ENCODE measurements at regions not wholly inside any gene's neighbourhood (a gene's known extent, or its start where the extent isn't known, plus 50 kb on each side); places are given as distances from the start of the nearest gene placed in this dataset.

GRCh38 chr4:138689187-138689586 is 326.4 kb upstream of the NOCT start:
- no peak for DNase-seq (ENCODE audit: low read depth)

DNA sequence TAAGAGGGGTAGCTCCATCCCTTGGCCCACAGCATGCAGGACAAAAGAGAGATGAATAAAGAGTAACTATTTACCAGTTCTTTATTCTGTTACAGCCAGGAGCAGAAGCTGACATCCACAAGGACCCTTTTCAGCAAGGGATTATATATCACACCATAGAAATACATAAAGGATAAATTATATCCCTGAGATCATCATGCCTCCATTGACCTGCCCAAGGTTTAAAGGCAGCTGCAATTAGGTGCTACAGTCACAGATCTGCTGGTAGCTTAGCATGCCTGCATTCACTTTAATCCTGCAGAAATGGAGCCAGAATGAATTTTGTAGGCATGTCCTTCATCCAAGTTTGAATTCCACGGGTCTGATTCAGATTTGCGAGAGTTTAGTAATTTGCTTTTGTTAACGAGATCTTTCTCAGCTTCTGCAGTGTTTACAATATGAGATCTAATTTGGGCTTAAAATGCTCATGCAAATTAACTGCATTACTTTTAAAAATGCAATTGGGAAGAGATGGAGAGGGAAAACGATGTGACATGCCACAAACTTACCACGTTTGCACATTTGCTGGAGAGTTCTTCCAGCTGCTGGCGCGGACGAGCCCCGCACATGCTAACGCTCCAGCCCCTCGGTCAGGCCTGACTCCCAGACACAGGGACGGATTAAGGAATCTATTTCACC is 327.0 kb upstream of the NOCT start:
- no peak for DNase-seq (ENCODE audit: low read depth)

DNA sequence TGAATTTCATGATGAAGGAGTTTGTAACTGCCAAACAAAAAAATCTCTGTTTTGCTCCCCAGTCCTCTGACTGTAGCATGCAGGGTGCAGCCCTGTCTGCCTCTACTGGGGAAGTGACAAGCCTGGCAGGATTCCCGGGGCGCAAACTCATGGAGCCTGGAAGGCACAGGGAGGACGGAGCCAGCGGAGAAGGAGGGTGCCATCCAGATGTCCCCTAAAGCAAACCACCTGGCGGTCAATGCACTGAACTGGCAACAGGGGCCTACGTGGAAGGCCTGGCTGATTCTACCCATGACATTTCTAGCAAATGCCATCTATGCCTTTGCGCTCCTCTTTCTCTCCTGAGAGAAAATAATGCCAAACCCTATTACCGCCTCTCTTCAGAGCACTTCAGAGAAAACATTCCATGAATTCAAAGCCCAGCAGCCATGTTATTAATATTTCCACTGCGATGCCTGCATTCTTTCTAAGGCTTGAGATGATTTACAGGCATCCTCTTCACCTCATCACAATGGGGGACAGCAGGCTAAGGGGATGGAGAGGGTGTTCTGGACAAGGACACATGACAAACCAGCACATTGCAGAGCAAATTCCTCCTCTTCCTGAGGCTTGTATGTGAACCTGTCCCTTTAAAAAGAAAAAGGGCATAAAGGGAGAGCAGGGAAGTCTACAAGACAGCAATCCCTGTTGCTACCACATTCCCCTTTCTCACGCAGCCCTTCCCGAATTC is 329.3 kb upstream of the NOCT start:
- no peak for DNase-seq (ENCODE audit: low read depth)

- no peak for DNase-seq (ENCODE audit: low read depth)
These were observed 330.3 kb upstream of the NOCT start for GRCh38 chr4:138685316-138685715.

- peak; percentile 8 for DNase-seq (ENCODE audit: low read depth)
These were observed 334.5 kb upstream of the NOCT start for GRCh38 chr4:138680989-138681604.

GRCh38 chr4:138680256-138680655 is 335.3 kb upstream of the NOCT start:
- no peak for DNase-seq (ENCODE audit: low read depth)

GRCh38 chr4:138678985-138679746 is 336.4 kb upstream of the NOCT start:
- no peak for DNase-seq (ENCODE audit: low read depth)

DNA sequence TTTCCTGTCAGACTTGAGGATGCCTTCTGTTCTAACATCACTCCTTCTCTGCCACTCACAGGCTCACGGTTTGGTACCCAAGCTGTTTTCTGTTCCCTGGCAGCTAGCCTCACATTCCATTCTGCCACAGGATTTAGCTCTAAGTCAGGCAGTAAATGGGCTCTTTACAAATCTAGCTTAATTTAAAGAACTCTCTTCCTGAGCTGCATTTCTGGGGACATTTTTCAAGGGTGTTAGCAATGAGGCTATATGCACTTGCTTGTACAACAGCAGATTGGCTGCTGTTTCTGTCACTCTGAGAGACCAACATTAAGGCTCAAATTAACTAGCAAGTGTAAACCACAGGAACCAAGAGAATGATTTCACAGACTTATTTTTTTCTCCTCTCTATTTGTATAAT is 337.8 kb upstream of the NOCT start:
- DNase-seq (ENCODE audit: low read depth), result no peak

GRCh38 chr4:138677212-138677611 is 338.4 kb upstream of the NOCT start:
- DNase-seq (ENCODE audit: low read depth), result no peak

- DNase-seq (ENCODE audit: low read depth), result no peak
These were observed 339.9 kb upstream of the NOCT start for GRCh38 chr4:138675685-138676084.

DNA sequence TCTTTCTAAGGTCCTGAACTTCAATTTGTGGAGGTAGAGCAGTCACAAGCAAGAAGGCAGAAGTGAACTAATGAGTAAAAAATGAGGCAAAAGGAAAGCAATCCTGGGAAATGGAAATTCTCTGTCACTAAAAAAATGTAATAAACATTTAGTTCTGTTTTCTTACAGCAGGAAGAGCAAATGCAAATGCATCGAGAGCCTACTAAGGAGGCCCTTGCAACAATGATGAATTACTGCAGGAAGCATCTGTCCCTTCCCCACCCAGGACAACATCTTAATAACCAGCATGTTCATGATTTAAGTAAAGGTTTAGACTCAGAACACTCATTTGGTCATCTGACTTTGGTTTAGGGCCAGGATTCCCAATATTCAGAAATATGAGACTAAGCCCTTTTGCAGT is 341.4 kb upstream of the NOCT start:
- DNase-seq (ENCODE audit: low read depth), result no peak

GRCh38 chr4:138673053-138673452 is 342.5 kb upstream of the NOCT start:
- no peak for DNase-seq (ENCODE audit: low read depth)

DNA sequence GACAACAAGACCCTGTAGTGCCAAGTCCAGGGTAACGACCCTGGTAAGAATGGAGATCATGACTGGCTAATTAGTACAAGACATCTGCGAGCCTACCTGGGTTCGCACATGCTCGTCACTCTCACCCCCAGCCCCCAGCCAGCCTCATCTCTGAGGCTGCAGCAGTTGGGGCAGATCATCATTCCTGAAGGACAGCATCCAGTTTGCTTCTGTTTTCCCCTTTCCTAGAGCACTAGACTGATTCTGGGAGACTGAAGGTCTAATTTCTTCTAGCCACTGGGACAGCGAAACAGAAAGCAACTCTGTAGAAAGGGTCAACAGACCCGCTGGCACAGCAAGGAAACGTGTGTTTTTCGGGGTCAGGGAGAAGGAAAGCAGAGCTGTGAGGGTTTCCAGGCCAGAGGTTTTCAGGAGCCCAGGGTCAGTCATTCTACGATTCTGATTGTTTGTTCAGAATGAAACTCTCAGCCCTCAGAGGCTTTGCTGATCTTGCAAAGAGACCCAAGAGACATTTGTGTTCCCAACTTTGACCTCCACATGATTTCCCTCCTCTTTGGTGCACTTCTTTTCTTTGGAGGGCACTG is 343.1 kb upstream of the NOCT start:
- DNase-seq (ENCODE audit: low read depth), result no peak

GRCh38 chr4:138671606-138672084 is 343.9 kb upstream of the NOCT start:
- DNase-seq (ENCODE audit: low read depth), result no peak

GRCh38 chr4:138671106-138671505 is 344.5 kb upstream of the NOCT start:
- DNase-seq (ENCODE audit: low read depth), result no peak

DNA sequence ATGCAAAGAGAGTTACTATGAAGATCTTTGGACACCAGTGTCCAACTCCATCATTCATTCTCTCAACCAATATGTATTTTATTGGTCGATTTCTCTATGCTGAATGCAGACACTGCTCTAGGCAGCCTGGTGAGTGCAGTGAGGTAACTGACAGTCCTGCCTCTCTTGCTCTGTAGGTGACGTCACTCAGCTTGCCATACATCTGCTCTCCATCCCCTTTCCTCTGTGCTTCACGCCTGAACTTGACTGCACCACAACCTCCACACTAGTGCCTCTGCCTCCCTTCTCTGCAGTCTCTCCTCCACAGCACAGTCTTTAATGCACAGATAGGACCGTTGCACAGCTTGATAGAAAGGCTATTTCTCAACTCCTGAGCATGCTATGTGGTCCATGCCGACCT is 344.9 kb upstream of the NOCT start:
- no peak for DNase-seq (ENCODE audit: low read depth)

DNA sequence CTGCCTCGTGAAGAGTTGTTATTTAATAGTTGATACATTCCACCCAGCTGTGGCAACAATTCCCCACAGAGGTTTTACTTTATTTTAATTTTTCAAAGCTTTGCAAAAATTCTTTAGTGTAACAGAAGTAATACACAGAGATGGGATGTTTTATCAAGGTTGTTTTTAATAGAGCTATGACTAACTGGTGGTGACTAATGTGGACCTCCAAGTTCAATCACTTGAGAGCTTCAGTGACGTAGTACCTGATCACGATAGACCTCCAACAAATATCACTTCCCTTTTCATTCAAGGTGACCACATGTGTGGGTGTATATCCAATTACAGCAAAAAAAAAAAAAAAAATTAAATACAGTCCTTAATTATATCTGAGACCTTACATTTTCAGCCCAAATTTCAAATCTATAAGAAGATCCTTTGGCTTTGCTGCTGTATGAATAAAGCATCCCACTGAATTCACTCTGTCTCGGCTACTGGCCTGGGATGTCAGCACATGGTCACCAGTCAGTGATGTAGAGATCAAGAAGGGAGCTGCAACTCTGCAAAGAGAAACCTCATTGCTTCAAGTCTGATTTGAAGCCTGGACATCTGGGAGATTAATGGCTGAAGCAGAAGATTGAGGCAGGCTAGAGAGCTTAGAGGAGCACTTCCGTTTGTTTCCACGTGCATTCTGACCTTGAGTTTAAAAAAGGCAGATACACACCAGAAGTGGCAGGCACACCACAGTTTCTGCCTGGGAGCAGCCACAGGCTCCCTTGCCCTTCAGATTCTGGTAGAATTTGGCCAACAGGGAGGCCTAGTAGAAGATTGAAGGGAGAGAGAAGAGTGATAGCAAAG is 345.9 kb upstream of the NOCT start:
- no peak for DNase-seq (ENCODE audit: low read depth)

DNA sequence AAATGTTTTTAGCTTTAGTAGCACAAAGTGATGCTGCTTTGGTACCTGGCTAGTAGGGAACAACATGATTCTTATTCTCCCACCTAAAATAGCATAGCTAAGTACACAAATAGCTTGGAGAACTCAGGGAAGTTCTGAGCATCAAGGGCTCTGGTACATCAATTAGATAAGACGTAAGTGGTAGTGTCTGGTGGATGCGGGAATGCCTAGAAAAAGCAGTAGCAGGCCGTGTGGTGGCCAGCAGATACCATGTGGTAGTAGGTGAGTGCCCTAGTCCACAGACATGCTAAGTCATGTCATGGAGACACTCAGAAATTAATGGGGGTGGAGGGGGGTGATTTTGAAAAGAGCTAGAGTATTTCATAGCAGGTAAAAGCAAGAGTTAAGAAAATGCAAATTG is 347.3 kb upstream of the NOCT start:
- DNase-seq (ENCODE audit: low read depth), result no peak

GRCh38 chr4:138666366-138666765 is 349.2 kb upstream of the NOCT start:
- DNase-seq (ENCODE audit: low read depth), result no peak

DNA sequence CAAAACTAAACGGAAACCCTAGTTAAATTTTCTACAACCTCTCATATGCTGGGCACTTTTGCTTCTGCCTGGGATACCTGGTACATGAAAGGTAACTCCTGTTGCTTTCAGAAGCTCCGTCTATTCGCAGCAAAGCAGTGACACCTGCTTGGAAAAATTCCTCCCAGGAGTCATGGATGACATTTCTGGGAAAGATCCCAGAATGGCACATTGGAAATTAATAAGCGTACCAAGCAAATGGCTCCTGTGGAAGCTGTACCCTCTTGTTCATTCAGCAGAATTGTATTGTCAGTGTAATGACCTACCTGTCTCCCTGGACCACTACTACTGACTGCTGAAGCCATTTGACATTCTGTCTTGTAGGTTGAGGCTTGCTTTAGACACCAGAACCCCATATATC is 349.7 kb upstream of the NOCT start:
- DNase-seq (ENCODE audit: low read depth), result no peak

- DNase-seq (ENCODE audit: low read depth), result no peak
These were observed 351.7 kb upstream of the NOCT start for GRCh38 chr4:138663883-138664282.
